Stimulated activated CD4-positive, alpha-beta T cell treated with anti-CD3 and anti-CD28 coated beads, Interleukin-4, amount 100 ng/mL, for 24 hours (primary cell): ENCODE measurements at regions not wholly inside any gene's neighbourhood (a gene's known extent, or its start where the extent isn't known, plus 50 kb on each side); places are given as distances from the start of the nearest gene placed in this dataset.

Experiments used
- DNase-seq: peaks from one replicate; pipeline ENCODE4 v3.0.0-alpha.2; 2020

DNA sequence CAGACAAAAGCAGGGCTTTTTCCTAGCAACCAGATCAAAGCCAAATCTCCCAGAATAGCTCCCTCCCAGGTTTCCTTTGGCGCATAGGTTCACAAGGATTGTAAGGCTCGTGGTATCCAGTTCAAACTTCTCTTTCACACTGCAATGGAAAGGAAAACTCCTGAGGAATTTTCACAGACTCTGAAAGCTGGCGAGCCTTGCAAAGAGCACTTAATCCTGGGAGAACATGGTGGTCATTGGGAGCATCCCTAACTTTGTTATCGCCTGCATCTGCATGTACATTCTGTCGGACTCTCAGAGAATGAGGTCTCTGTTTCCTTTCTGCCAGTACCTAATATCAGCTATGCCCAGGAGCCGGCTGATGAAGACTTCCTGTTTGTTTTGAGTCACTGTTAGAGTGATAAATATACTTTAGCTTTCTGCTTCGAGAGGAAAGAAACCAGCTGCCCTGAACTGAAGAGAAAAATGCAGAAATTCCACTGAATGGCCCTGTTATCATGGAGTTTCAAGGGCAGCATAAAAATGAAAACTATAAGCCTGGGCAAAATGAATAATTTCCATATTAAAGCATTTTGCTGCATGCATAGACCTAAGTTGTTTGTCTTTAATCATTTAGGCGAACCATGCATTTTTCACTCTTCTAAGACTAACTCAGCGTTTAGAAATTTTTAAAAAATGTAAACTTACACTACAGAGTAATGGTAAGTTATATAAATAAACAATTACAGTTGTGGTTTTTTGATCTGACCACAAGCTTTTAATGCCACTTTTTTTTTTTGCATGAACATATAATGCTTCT, 76.4 kb upstream of the ZEB2 start:
- DNase-seq: no peak

DNA sequence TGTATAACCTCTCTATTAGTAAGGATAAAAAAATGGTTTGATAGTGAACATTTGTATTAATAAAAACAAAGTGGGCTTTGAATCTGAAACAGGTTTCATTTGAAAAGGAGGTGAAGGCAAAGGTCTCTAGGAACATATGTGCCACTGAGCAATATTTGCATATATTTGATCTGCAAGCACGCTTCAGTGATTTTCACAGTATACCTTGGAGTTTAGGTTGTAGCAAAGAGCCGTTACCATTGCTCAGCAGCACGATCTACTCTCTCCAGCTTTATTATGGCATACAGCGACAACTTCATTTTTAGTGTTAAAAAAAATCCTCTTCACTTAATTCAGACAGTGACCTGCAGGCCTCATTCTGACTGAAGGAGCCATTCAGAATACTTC, 75.8 kb upstream of the ZEB2 start:
- no peak for DNase-seq

DNA sequence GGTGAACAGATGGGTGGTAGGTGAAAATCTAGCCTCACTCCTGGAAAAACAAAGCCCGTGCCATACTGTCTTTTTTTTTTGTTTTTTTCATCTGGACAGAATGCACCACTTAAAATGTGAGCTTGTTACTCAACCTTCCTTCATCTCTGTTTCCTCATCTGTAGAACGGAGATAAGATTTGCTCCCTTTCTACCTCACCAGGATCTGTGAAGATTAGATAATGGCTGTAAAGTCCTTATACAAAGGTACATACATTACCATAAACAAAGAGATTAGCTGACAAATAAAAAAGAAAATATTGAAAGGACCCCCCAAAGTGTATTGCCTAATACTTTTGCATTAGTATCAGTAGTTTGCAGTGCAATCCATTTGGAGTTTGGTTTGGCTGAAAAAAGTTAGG, 75.4 kb upstream of the ZEB2 start:
- DNase-seq: no peak

DNA sequence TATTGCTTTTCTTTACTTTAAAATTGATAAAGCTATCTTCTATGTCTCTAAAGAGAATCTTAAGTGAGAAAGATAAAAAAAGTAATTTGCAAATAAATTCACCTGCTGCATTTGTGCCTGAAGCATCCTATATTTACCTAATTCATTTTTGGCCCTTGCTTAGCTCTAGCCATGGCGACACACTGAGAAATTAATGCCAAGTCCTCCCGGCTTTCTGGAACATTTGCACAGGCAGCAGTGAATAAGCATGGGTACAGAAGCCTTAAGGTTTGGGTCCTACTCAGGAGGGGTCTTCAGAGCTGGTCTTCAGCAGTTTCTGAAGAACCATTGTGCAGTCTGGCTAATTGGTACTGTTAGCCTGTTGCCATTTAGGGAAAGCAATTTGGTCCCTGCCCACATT, 73.9 kb upstream of the ZEB2 start:
- no peak for DNase-seq

DNA sequence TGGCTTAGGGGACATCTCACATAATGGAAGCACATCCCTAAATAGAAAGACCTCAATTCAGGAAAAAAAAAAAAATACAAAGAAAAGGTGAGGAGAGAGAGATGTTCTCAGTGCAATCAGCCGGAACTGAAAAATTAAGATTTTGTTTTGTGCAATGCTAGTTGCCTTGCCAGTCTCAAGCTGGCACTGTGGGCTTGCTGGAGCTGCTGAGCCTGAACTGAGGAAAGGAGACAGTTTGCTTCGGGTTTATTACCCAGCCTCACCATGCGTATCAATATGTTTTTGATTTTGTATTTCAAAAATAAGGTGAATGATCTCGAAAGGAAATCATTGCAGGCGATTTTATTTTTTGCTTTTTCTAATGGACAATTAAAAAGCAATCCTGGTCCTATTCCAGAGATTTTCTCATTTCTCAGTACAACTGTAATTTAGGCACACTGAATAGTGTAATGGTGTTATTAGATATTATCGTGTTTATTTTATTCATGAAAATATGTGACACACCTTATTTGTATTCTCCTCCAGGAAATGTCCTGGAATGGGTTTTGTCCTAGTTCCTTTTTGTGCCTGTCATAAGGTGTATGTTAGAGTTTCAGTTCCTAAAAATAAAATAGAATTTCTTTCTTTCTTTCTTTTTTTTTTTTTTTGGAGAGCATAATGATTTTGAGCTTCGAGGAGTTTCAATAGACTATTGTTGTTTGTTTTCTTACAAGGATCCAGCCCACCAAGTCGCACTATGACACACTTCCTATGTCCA, 72.8 kb upstream of the ZEB2 start:
- DNase-seq: no peak

DNA sequence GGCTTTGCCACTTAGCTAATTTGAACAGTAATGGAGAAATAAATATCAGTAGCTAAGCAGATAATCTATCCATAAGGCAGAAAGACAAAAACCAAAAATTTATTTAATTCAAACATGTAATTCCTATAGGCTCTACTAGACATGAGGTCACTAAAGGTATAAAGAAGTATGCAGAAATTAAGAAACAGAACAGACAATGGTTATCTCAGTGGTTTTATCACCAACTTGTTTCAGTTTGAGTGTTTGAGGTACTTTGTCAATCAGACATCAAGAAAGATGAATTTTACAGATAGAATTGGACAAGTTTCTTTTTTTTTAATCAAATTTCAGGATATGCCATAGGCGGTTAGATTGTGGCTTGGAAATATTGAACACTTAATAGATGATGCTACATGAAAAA, 67.4 kb upstream of the ZEB2 start:
- DNase-seq: no peak

DNA sequence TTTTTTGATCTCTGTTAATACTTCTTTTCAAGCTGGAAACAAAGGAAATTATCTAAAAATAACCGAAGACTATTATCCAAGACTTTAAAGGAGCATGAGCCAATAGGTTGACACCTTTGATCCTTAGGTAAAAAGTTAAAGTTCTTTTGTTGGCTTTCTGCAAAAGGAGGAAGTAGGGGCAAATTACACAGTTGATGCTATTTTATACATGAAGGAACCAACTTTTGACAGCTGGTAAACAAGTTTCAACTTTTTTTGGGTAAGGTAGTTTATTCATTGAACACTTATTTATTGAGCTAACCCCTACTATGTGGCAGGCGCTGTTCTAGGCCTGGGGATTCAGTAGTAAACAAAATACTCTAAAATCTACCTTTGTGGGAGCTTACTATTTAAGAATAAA, 66.6 kb upstream of the ZEB2 start:
- DNase-seq: no peak

DNA sequence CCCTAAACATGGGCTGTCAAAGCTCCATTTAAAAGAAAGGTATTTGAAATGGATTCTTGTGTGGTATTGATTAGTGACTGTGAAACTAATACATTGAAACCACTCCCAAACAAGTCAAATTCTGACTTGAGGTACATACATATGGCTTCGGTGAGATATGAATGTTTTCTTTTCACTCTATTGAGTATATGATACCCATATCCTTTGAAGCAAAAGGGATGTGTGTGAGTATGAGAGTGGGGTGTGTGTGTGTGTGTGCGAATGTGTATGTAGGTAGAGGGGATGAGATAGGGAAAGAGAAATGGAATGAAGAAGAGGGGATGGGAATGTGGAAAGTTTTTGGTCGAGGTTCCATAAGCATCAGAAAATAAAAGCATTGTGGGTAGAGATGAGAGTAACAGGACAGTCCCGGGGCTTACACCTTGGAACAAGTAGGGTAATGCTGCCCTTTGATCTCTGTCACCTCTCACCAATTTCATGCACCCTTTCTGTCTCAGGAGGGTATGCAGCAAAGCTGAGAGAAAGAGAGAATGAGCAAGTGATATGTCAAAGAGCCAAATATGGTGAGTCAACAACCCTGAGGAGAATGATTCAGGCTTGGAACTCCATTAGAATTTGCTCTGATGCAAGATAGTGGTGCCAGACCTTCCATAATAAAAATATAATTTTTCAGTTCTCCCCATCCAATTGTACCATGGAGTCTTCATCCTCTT, 64.0 kb upstream of the ZEB2 start:
- no peak for DNase-seq

DNA sequence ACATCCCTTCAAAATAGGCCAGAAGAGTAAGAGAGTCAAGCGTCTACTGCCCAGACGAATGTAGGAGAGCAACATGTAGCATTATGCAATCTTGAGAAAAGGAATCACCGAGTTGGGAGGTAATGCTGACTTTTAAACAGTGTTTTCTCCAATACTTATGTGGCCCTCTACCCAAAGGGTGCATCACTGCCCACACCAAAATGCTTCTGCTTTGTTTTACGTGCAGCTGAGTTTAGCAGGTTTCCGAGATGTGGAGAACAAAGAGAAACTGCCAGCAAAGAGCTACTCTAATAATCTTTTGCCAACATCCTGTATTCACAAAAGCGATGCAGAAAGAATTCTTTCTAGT, 63.4 kb upstream of the ZEB2 start:
- no peak for DNase-seq

DNA sequence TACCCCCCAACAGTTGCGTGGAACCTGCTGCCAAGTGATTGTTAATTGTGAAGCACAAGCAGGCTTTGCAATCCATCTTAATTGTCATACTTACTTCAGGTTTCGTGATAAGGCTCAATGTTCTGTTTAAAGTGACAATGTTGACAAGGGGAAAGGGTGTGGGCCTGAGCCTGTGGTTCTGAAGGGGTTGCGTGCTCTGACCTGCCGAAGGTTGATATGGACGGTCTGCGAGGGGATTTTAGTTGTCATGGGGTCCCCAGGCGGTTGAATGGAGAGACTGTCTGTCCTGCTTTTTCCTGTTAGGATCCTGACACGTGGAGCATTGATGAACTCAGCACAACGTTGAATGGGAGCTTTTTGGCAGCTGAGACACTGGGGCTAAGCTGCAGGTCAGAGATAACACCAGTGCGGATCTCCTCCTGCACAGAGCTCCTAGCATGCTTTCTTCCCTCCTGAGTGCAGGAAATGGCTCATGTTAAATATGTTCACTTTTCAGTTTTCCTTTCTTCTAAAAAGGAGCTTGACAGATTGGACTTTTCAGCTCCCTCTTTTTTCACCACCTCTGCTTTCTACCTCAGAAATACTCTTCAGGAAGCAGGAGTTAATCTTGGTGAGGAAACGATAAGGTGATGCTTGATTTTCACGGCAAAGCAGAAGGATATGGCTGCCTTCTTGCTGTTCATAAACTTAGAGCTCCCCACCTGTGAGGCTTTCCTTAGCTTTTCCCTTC, 62.9 kb upstream of the ZEB2 start:
- DNase-seq: no peak

DNA sequence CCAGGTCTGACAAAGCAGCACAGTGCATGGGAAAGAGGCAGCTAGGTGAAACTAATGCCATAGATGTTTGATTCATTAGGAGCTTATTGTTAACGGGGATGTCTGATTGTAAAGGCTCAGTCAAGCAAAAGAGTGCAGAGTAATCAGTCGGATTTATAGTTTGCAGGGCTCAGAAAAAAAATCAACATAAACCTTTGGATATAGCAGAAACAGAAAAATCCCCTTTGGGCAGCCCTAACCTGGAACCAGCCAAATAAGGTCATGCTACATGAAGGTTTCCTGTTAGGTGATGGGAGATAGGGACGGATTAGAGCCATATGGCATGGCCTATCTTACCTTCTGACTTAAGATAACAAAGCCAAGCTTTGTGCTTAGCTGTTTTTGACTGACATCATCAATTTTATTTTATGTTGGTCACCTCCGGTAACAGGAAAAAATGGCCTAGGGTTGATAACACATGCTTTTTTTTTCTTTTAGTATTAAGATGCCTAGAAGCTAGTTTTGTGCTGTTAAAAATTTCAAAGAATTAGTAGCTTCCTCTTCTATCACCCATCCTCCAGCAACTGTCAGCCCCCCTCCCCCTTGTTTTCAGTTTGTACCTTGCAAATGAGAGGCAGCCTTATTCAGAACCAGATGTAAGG, 60.7 kb upstream of the ZEB2 start:
- no peak for DNase-seq

DNA sequence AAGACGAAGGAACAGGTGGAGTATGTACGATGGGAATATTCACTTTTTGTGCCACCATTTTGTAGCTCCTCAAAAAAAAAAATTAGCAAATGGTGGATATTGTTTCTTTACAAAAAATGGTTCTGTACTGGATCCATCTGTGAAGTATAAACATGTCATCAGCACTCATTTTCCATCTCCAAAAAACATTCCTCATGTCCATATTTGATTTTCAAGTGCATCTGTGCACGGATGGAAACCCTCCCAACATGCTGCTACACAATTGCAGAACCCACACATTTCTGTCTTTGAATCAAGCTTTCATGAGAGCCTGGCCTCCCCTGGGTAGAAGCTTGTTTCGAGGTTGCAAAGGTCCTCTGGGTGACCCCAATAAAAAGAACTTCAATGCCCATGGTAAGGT, 59.6 kb upstream of the ZEB2 start:
- DNase-seq: no peak

DNA sequence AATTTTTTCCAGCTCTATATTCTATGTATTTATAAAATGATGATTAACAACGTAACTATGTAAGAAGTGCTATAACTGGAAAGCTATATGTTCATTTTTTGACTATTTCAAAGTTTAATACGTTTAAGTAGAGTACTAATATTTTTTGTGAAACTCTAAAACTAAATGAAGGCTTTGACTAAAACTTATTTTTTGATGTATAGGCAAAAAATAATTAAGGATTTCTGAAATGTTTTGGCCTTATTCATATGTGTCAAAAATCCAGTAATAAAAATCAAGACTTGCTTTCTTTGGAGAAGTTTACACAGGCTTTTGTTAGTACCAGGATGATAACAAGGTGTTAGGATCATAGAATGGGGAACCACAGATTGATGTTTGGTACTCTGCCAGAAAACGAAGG, 58.2 kb upstream of the ZEB2 start:
- no peak for DNase-seq

DNA sequence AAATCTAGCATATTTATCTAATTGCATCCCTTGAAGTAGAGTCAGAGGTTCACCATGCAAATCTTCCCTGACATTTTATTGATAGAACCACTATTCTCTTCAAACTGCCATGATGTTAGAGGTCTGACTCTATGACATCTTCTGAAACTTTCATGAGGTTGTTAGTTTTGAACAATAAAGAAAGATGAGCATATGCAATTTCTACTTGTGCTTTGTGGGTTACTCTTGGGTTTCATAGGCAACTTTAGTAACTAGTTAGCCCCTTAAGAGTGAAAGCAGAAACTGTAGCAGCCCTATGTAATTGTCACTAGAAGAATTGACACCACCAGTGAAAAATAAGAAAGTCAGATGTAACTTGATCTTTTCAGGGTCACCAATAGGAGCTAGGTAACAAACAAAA, 53.1 kb upstream of the ZEB2 start:
- DNase-seq: no peak

DNA sequence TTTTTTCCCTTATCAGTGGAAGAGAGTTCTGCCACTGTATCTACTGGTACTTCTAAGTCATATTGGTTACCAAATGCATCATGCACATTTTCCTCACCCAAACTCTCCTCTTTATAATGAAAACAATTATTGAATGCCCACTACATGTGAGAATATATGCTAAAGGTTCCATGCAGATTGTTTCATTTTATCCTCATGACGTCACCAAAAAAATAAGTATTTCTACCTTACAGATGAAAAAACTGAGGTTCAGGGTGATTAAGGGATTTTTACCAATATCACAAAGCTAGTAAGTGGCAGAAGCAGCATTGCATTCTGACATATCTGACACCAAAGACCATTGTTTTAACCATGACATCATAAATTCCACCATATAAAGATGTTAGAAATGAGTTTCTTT, 51.9 kb upstream of the ZEB2 start:
- no peak for DNase-seq

DNA sequence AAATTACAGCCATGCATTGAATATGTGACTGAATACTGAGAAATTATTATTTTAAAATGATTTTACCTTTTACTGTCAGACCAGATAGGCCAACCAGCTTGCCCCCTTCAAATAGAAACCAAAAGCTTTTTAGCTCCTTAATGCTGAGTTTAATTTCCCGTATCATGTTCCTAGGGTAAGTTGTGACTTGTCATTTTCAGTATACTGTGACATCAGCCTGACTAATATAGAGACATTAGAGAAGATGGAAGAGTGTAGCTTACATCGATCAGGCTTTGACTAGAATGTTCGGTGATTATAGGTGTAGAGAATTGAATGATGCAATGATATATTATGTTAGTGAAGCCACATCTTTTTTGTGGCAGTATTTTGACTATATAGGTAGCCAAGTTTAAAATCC, 50.6 kb upstream of the ZEB2 start:
- DNase-seq: no peak
